ENCODE measurements at regions not wholly inside any gene's neighbourhood (a gene's known extent, or its start where the extent isn't known, plus 50 kb on each side); places are given as distances from the start of the nearest gene placed in this dataset.
"Not testable (repeated sequence)": the region's sequence is repeated elsewhere in the genome, so short reads cannot be mapped to it uniquely, and the experiment has no call there.

GRCh38 chr11:86144846-86145245, 76.0 kb upstream of the PICALM start:
- DNase-seq: no peak

GRCh38 chr11:86144087-86144486, 75.2 kb upstream of the PICALM start:
- not testable (repeated sequence) for DNase-seq

GRCh38 chr11:86143087-86144030, 74.5 kb upstream of the PICALM start:
- no peak for DNase-seq

- no peak for DNase-seq
Measured at GRCh38 chr11:86142170-86142569, 73.3 kb upstream of the PICALM start.

GRCh38 chr11:86141727-86142126, 72.8 kb upstream of the PICALM start:
- no peak for DNase-seq

GRCh38 chr11:86140334-86140990, 71.6 kb upstream of the PICALM start:
- no peak for DNase-seq

GRCh38 chr11:86138958-86139357, 70.1 kb upstream of the PICALM start:
- no peak for DNase-seq

GRCh38 chr11:86136538-86136937, 67.7 kb upstream of the PICALM start:
- no peak for DNase-seq

- no peak for DNase-seq
Measured at GRCh38 chr11:86135319-86135714, 66.4 kb upstream of the PICALM start.

GRCh38 chr11:86134580-86135318, 65.9 kb upstream of the PICALM start:
- DNase-seq: no peak

GRCh38 chr11:86132667-86133249, 63.9 kb upstream of the PICALM start:
- no peak for DNase-seq

- no peak for DNase-seq
Measured at GRCh38 chr11:86129740-86130540, 61.1 kb upstream of the PICALM start.

GRCh38 chr11:86128914-86129313, 60.0 kb upstream of the PICALM start:
- DNase-seq: no peak

GRCh38 chr11:86126862-86127261, 58.0 kb upstream of the PICALM start:
- DNase-seq: no peak

- no peak for DNase-seq
Measured at GRCh38 chr11:86124251-86125233, 55.7 kb upstream of the PICALM start.

- DNase-seq: no peak
Measured at GRCh38 chr11:86122773-86123172, 53.9 kb upstream of the PICALM start.

GRCh38 chr11:86120807-86121206, 51.9 kb upstream of the PICALM start:
- DNase-seq: no peak

GRCh38 chr11:86119906-86120305, 51.0 kb upstream of the PICALM start:
- no peak for DNase-seq

GRCh38 chr11:86119077-86119476, 50.2 kb upstream of the PICALM start:
- no peak for DNase-seq
